Adipocyte (in vitro differentiated cells): ENCODE measurements at regions not wholly inside any gene's neighbourhood (a gene's known extent, or its start where the extent isn't known, plus 50 kb on each side); places are given as distances from the start of the nearest gene placed in this dataset.
"Not testable (repeated sequence)": the region's sequence is repeated elsewhere in the genome, so short reads cannot be mapped to it uniquely, and the experiment has no call there.

Experiments
- DNase-seq: peaks from one replicate; pipeline ENCODE4 v3.0.0-alpha.2; 2015; ENCODE audit warnings: low read depth
- H3K27me3 ChIP-seq: replicated peaks from 2 replicates; pipeline ENCODE4 v1.7.0; 2013; ENCODE audit warnings: mild to moderate bottlenecking, low read length, moderate library complexity; ENCODE audit not compliant: control insufficient read depth, insufficient read depth
- H3K36me3 ChIP-seq: 2 replicates; pipeline ENCODE4 v1.7.0; 2013; ENCODE audit warnings: low read length, mild to moderate bottlenecking, moderate library complexity; ENCODE audit not compliant: control insufficient read depth, insufficient read depth, severe bottlenecking
- H3K4me1 ChIP-seq: 2 replicates; pipeline ENCODE4 v1.7.0; 2013; ENCODE audit warnings: mild to moderate bottlenecking, low read length, moderate library complexity; ENCODE audit not compliant: control insufficient read depth, insufficient read depth
- H3K4me3 ChIP-seq: 2 replicates; pipeline ENCODE4 v1.7.0; 2013; ENCODE audit warnings: mild to moderate bottlenecking, low read length, moderate library complexity
- H3K9ac ChIP-seq: 2 replicates; pipeline ENCODE4 v1.7.0; 2013; ENCODE audit warnings: mild to moderate bottlenecking, low read length, moderate library complexity
- H3K9me3 ChIP-seq: 2 replicates; pipeline ENCODE4 v1.7.0; 2013; ENCODE audit warnings: mild to moderate bottlenecking, low read length, moderate library complexity; ENCODE audit not compliant: control insufficient read depth

GRCh38 chr4:59724286-59724685, 1475.8 kb upstream of the ADGRL3 start:
- DNase-seq, H3K36me3 ChIP-seq, H3K9me3 ChIP-seq, H3K9ac ChIP-seq, H3K4me1 ChIP-seq, H3K4me3 ChIP-seq, H3K27me3 ChIP-seq: not testable (repeated sequence)

- no peaks in the 10 kb centered on the region for H3K9me3 ChIP-seq
- no peak for DNase-seq
- H3K27me3 ChIP-seq = no peaks in the 10 kb centered on the region
- H3K9ac ChIP-seq = no peak overlapping the region
- no peak overlapping the region for H3K4me3 ChIP-seq
- H3K36me3 ChIP-seq = no peaks in the 10 kb centered on the region
- H3K4me1 ChIP-seq = no peaks in the 10 kb centered on the region
These were observed 1472.4 kb upstream of the ADGRL3 start for GRCh38 chr4:59727745-59728144.

- no peaks in the 10 kb centered on the region for H3K27me3 ChIP-seq
- H3K9me3 ChIP-seq = no peaks in the 10 kb centered on the region
- H3K36me3 ChIP-seq = no peaks in the 10 kb centered on the region
- no peak for DNase-seq
- no peak overlapping the region for H3K9ac ChIP-seq
- no peak overlapping the region for H3K4me3 ChIP-seq
- no peaks in the 10 kb centered on the region for H3K4me1 ChIP-seq
These were observed 1471.6 kb upstream of the ADGRL3 start for GRCh38 chr4:59728496-59728895.

GRCh38 chr4:59729321-59729720, 1470.8 kb upstream of the ADGRL3 start:
- no peaks in the 10 kb centered on the region for H3K9me3 ChIP-seq
- H3K9ac ChIP-seq = no peak overlapping the region
- H3K4me1 ChIP-seq = no peaks in the 10 kb centered on the region
- DNase-seq = no peak
- no peaks in the 10 kb centered on the region for H3K36me3 ChIP-seq
- no peaks in the 10 kb centered on the region for H3K27me3 ChIP-seq
- no peak overlapping the region for H3K4me3 ChIP-seq

- H3K4me3 ChIP-seq = no peak overlapping the region
- H3K9me3 ChIP-seq = peaks cover 4% of the 10 kb centered on the region
- no peak overlapping the region for H3K9ac ChIP-seq
- no peak for DNase-seq
- H3K4me1 ChIP-seq = no peaks in the 10 kb centered on the region
- H3K36me3 ChIP-seq = no peaks in the 10 kb centered on the region
- no peaks in the 10 kb centered on the region for H3K27me3 ChIP-seq
These were observed 1451.7 kb upstream of the ADGRL3 start for GRCh38 chr4:59748433-59748832.

- Histone ChIP-seq H3K4me3 (no peak overlapping the region), H3K9me3 (peaks cover 6% of the 10 kb centered on the region), H3K4me1 (no peaks in the 10 kb centered on the region), H3K27me3 (no peaks in the 10 kb centered on the region), H3K9ac (no peak overlapping the region), H3K36me3 (no peaks in the 10 kb centered on the region)
- DNase-seq = no peak
These were observed 1440.9 kb upstream of the ADGRL3 start for GRCh38 chr4:59759082-59759825.

GRCh38 chr4:59762344-59762743, 1437.8 kb upstream of the ADGRL3 start:
- no peaks in the 10 kb centered on the region for H3K27me3 ChIP-seq

GRCh38 chr4:59770601-59771264, 1429.4 kb upstream of the ADGRL3 start:
- H3K36me3 ChIP-seq = no peaks in the 10 kb centered on the region
- no peak overlapping the region for H3K9ac ChIP-seq
- H3K4me3 ChIP-seq = no peak overlapping the region
- no peaks in the 10 kb centered on the region for H3K9me3 ChIP-seq
- DNase-seq = no peak
- H3K4me1 ChIP-seq = no peaks in the 10 kb centered on the region
- H3K27me3 ChIP-seq = no peaks in the 10 kb centered on the region

More at GRCh38 chr4:59762344-59762743, 1437.8 kb upstream of the ADGRL3 start:
- H3K9ac ChIP-seq = no peak overlapping the region
- H3K9me3 ChIP-seq = peaks cover 6% of the 10 kb centered on the region
- no peak overlapping the region for H3K4me3 ChIP-seq
- no peaks in the 10 kb centered on the region for H3K4me1 ChIP-seq
- H3K36me3 ChIP-seq = no peaks in the 10 kb centered on the region
- DNase-seq = no peak

GRCh38 chr4:59772641-59773139, 1427.4 kb upstream of the ADGRL3 start:
- H3K9me3 ChIP-seq = no peaks in the 10 kb centered on the region
- H3K27me3 ChIP-seq = no peaks in the 10 kb centered on the region
- H3K4me3 ChIP-seq = no peak overlapping the region
- no peak for DNase-seq
- no peak overlapping the region for H3K9ac ChIP-seq
- H3K4me1 ChIP-seq = no peaks in the 10 kb centered on the region
- H3K36me3 ChIP-seq = no peaks in the 10 kb centered on the region

GRCh38 chr4:59780271-59780670, 1419.9 kb upstream of the ADGRL3 start:
- not testable (repeated sequence) for H3K9ac ChIP-seq, H3K27me3 ChIP-seq, H3K36me3 ChIP-seq, H3K9me3 ChIP-seq, H3K4me1 ChIP-seq, H3K4me3 ChIP-seq, DNase-seq

- Histone ChIP-seq H3K9me3 (peaks cover 5% of the 10 kb centered on the region), H3K4me1 (no peaks in the 10 kb centered on the region)
These were observed 1395.0 kb upstream of the ADGRL3 start for GRCh38 chr4:59805176-59805575.

More at GRCh38 chr4:59805176-59805575, 1395.0 kb upstream of the ADGRL3 start:
- Histone ChIP-seq H3K27me3 (no peaks in the 10 kb centered on the region), H3K4me3 (no peak overlapping the region), H3K9ac (no peak overlapping the region), H3K36me3 (no peaks in the 10 kb centered on the region)
- DNase-seq = no peak
